Astrocyte (in vitro differentiated cells and primary cell): ENCODE measurements at regions not wholly inside any gene's neighbourhood (a gene's known extent, or its start where the extent isn't known, plus 50 kb on each side); places are given as distances from the start of the nearest gene placed in this dataset.

Source experiments
- DNase-seq: peaks from one replicate; pipeline ENCODE4 v3.0.0-alpha.2; 2010; ENCODE audit warnings: low read depth
- FAIRE-seq: peaks from 2 replicates; lab custom pipeline; 2011; peaks lifted over from hg19 to GRCh38; lab: Jason Lieb, UNC
- H2AFZ ChIP-seq: 2 replicates; pipeline ENCODE4 v1.6.0; 2012; ENCODE audit warnings: low read depth, low read length, inconsistent platforms
- H3K27ac ChIP-seq: 2 replicates; pipeline ENCODE4 v1.5.1; 2011; ENCODE audit warnings: low read depth, low read length, inconsistent platforms
- H3K27me3 ChIP-seq: 2 replicates; pipeline ENCODE4 v1.6.0; 2011; ENCODE audit warnings: low read length, inconsistent platforms; ENCODE audit not compliant: insufficient read depth
- H3K36me3 ChIP-seq: 2 replicates; pipeline ENCODE4 v1.5.1; 2011; ENCODE audit warnings: low read length, inconsistent platforms; ENCODE audit not compliant: insufficient read depth
- H3K4me1 ChIP-seq: 2 replicates; pipeline ENCODE4 v1.5.1; 2011; ENCODE audit warnings: low read length, inconsistent platforms; ENCODE audit not compliant: insufficient read depth
- H3K4me2 ChIP-seq: 2 replicates; pipeline ENCODE4 v1.6.0; 2012; ENCODE audit warnings: low read length, inconsistent platforms
- H3K4me3 ChIP-seq: 2 replicates; pipeline ENCODE4 v1.5.1; 2011; ENCODE audit warnings: low read depth, mild to moderate bottlenecking, low read length, inconsistent platforms; ENCODE audit not compliant: insufficient read depth
- H3K79me2 ChIP-seq: 2 replicates; pipeline ENCODE4 v1.6.0; 2012; ENCODE audit warnings: mild to moderate bottlenecking, low read length, inconsistent platforms; ENCODE audit not compliant: insufficient read depth
- H3K9ac ChIP-seq: 2 replicates; pipeline ENCODE4 v1.6.0; 2012; ENCODE audit warnings: mild to moderate bottlenecking, low read length, inconsistent platforms
- H3K9me3 ChIP-seq: 2 replicates; pipeline ENCODE4 v1.5.1; 2012; ENCODE audit warnings: low read depth, mild to moderate bottlenecking, low read length, inconsistent platforms; ENCODE audit not compliant: insufficient read depth
- H4K20me1 ChIP-seq: 2 replicates; pipeline ENCODE4 v1.6.0; 2012; ENCODE audit warnings: low read length, inconsistent platforms; ENCODE audit not compliant: insufficient read depth
- H3K27ac Mint-ChIP-seq: one replicate; pipeline ENCODE4 v1.8.0; 2021; ENCODE audit warnings: mild to moderate bottlenecking, mixed read lengths; ENCODE audit not compliant: unreplicated experiment
- H3K27me3 Mint-ChIP-seq: one replicate; pipeline ENCODE4 v1.8.0; 2021; ENCODE audit warnings: low read depth, mixed read lengths; ENCODE audit not compliant: unreplicated experiment
- H3K36me3 Mint-ChIP-seq: one replicate; pipeline ENCODE4 v1.8.0; 2021; ENCODE audit warnings: low read depth, mixed read lengths; ENCODE audit not compliant: unreplicated experiment
- H3K4me1 Mint-ChIP-seq: one replicate; pipeline ENCODE4 v1.8.0; 2021; ENCODE audit warnings: low read depth, mixed read lengths; ENCODE audit not compliant: unreplicated experiment
- H3K4me3 Mint-ChIP-seq: one replicate; pipeline ENCODE4 v1.8.0; 2021; ENCODE audit warnings: mild to moderate bottlenecking, moderate library complexity, mixed read lengths; ENCODE audit not compliant: unreplicated experiment
- H3K9me3 Mint-ChIP-seq: one replicate; pipeline ENCODE4 v1.8.0; 2021; ENCODE audit warnings: mild to moderate bottlenecking, mixed read lengths; ENCODE audit not compliant: unreplicated experiment
- CTCF ChIP-seq: IDR thresholded peaks from 2 replicates; pipeline ENCODE4 v1.5.1; 2011; ENCODE audit warnings: low read depth, mild to moderate bottlenecking, inconsistent platforms, low read length, moderate library complexity; ENCODE audit not compliant: insufficient read depth
- EZH2 ChIP-seq: IDR thresholded peaks from 2 replicates; pipeline ENCODE4 v1.6.1; 2012; ENCODE audit warnings: mild to moderate bottlenecking, low read length, inconsistent platforms; ENCODE audit not compliant: insufficient read depth

DNA sequence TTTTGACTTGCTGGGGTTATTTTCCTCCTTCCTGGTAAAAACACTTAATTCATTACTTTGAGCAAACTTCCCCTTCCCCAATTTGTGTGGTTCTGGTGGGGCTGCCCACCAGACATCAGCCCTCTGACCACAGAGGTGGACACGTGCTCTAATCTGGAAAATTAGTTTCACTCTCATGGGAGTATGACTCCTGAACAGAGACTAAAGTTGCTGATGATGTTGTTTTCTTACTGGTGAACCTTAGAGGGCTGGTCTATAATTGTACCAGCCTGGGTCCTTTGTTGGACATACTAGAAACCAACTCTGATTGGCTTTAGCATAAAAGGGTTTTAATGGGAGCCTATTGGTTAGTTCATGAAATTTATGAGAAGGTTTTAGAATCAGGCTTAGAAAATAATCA lies 54.1 kb upstream of the ACYP2 start:
- Histone ChIP-seq H3K36me3 (no peaks in the 10 kb centered on the region), H3K4me3 (no peak overlapping the region), H4K20me1 (no peaks in the 10 kb centered on the region), H2AFZ (no peak overlapping the region), H3K9ac (no peak overlapping the region), H3K9me3 (no peaks in the 10 kb centered on the region), H3K79me2 (no peaks in the 10 kb centered on the region), H3K4me1 (peaks cover 16% of the 10 kb centered on the region), H3K4me2 (no peak overlapping the region), H3K27me3 (no peaks in the 10 kb centered on the region), H3K27ac (no peak overlapping the region)
- peaks cover 14% of the 10 kb centered on the region for H3K4me1 Mint-ChIP-seq
- H3K4me3 Mint-ChIP-seq: no peak overlapping the region
- no peaks in the 10 kb centered on the region for H3K36me3 Mint-ChIP-seq
- no peak overlapping the region for H3K27ac Mint-ChIP-seq
- no peaks in the 10 kb centered on the region for H3K9me3 Mint-ChIP-seq
- TF ChIP-seq CTCF: no peak
- no peak for TF ChIP-seq EZH2
- FAIRE-seq (no peak), DNase-seq (no peak)
- H3K27me3 Mint-ChIP-seq: no peaks in the 10 kb centered on the region

- Histone ChIP-seq H3K79me2 (no peaks in the 10 kb centered on the region), H3K4me2 (peak overlapping the region; percentile 34), H2AFZ (no peak overlapping the region), H3K9me3 (no peaks in the 10 kb centered on the region), H3K4me3 (no peak overlapping the region), H3K9ac (no peak overlapping the region), H3K27ac (no peak overlapping the region), H3K36me3 (no peaks in the 10 kb centered on the region), H4K20me1 (no peaks in the 10 kb centered on the region), H3K4me1 (peaks cover 4% of the 10 kb centered on the region), H3K27me3 (no peaks in the 10 kb centered on the region)
- no peaks in the 10 kb centered on the region for H3K9me3 Mint-ChIP-seq
- FAIRE-seq (no peak), DNase-seq (no peak)
- TF ChIP-seq EZH2 (no peak), CTCF (no peak)
- H3K27me3 Mint-ChIP-seq: no peaks in the 10 kb centered on the region
- H3K27ac Mint-ChIP-seq: peak overlapping the region; percentile 23
- H3K4me3 Mint-ChIP-seq: no peak overlapping the region
- H3K4me1 Mint-ChIP-seq: peaks cover 2% of the 10 kb centered on the region
- H3K36me3 Mint-ChIP-seq: no peaks in the 10 kb centered on the region
Measured at GRCh38 chr2:54059986-54060385, 55.4 kb upstream of the ACYP2 start.

- Mint-ChIP-seq H3K4me1 (peaks cover under 1% of the 10 kb centered on the region), H3K4me3 (no peak overlapping the region), H3K36me3 (no peaks in the 10 kb centered on the region), H3K9me3 (no peaks in the 10 kb centered on the region), H3K27me3 (no peaks in the 10 kb centered on the region), H3K27ac (no peak overlapping the region)
- no peak for TF ChIP-seq CTCF
- no peak for TF ChIP-seq EZH2
- Histone ChIP-seq H3K36me3 (no peaks in the 10 kb centered on the region), H3K27ac (no peak overlapping the region), H3K27me3 (no peaks in the 10 kb centered on the region), H4K20me1 (no peaks in the 10 kb centered on the region), H3K79me2 (no peaks in the 10 kb centered on the region), H2AFZ (no peak overlapping the region), H3K4me2 (peak overlapping the region; percentile 34), H3K4me3 (no peak overlapping the region), H3K4me1 (peaks cover 4% of the 10 kb centered on the region), H3K9me3 (no peaks in the 10 kb centered on the region), H3K9ac (no peak overlapping the region)
- no peak for DNase-seq
- peak; percentile 71 for FAIRE-seq
Measured at GRCh38 chr2:54059504-54059903, 55.9 kb upstream of the ACYP2 start.
